ENCODE measurements at regions not wholly inside any gene's neighbourhood (a gene's known extent, or its start where the extent isn't known, plus 50 kb on each side); places are given as distances from the start of the nearest gene placed in this dataset.

DNA sequence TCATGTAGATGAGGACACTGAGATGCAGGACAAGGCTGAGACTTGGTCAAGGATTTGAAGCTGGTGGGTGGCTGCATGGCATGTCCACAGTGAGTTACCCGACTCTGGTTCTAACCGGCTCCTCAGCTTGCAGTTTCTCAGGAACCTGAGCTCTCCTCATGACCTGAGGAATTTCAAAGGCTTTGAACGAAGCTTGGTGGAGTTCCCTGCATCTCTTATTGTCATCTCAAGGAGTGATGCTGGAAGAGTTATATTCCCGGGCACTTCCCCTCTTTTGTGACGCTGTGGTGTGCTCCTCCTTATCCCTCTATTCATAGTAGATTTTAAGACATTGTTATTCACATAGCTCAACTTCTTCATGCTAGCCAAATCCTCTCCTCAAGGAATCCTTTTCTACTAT, 500.1 kb upstream of the HTR2A start:
- intact Hi-C loops (cut with micrococcal nuclease), result no loop called here
- no peaks in the 10 kb centered on the region for H3K36me3 Mint-ChIP-seq (ENCODE audit: low read depth)
- H3K27ac Mint-ChIP-seq, result no peak overlapping the region
- no peaks in the 10 kb centered on the region for H3K27me3 Mint-ChIP-seq
- peaks cover 3% of the 10 kb centered on the region for H3K9me3 Mint-ChIP-seq
- H3K4me3 Mint-ChIP-seq, result no peak overlapping the region
- H3K4me1 Mint-ChIP-seq (ENCODE audit: low read depth), result no peaks in the 10 kb centered on the region

DNA sequence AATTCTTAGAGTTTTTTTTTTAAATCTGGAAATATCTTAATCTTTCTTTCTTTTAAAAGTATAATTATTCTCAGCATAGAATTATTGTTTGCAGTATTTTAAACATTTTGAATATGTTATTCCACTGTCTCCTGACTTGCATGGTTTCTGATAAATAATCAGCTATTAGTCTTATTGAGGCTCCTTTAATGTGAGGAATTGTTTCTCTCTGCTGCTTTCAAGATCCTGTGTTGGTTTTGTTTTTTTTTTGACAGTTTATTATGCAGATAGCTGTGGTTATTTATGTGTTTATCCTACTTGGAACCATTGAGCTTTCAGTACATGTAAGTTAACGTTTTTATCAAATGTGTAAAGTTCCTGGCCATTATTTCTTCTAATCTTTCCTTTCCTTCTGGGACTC, 477.9 kb upstream of the HTR2A start:
- Mint-ChIP-seq H3K4me3 (no peak overlapping the region), H3K9me3 (peaks cover 30% of the 10 kb centered on the region), H3K36me3 (ENCODE audit: low read depth) (no peaks in the 10 kb centered on the region), H3K27me3 (no peaks in the 10 kb centered on the region), H3K27ac (no peak overlapping the region), H3K4me1 (ENCODE audit: low read depth) (no peaks in the 10 kb centered on the region)
- intact Hi-C loops (cut with micrococcal nuclease), result no loop called here

DNA sequence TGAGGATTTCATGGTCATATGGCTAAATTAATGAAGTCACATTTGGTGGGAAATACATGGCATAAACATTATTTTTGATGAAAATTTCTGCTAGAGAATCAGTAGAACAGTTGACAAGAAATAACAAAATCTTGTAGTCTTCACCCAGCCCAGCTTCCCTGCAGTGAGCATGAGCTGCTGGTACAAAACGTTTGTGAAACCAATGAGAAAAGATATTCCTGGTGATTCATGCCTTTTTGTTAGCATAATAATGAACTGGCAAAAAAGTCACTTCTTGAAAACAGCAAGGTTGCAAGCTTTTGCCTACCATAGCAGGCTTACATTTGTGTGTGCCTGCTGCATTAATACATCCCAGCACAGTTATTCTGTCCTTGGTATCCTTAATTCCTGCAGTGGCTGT, 475.9 kb upstream of the HTR2A start:
- no peaks in the 10 kb centered on the region for H3K4me1 Mint-ChIP-seq (ENCODE audit: low read depth)

DNA sequence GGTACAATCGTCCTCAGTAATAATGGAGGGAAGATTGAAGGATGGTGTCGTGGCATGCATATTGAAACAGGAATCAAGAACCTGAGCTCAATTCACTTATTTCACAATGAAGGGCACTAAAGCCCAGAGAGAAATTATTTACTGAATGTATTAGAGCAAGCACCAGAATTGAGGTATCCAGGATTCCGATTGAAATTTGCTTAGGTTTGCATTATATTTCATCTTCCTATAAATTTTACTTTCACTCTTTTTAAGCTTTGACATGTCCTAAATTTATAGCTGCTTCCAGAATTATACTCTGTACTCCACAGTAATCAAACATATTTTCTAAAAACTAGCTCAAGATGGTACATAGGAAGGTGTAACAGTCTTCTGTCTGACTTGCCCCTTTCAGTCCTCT, 454.9 kb upstream of the HTR2A start:
- Mint-ChIP-seq H3K4me1 (ENCODE audit: low read depth) (no peaks in the 10 kb centered on the region), H3K9me3 (peaks cover 8% of the 10 kb centered on the region), H3K27me3 (no peaks in the 10 kb centered on the region), H3K27ac (no peak overlapping the region), H3K4me3 (no peak overlapping the region), H3K36me3 (ENCODE audit: low read depth) (no peaks in the 10 kb centered on the region)
- intact Hi-C loops (cut with micrococcal nuclease), result no loop called here

More for the DNA sequence above, 475.9 kb upstream of the HTR2A start:
- Mint-ChIP-seq H3K27ac (no peak overlapping the region), H3K36me3 (ENCODE audit: low read depth) (no peaks in the 10 kb centered on the region), H3K4me3 (no peak overlapping the region), H3K27me3 (no peaks in the 10 kb centered on the region), H3K9me3 (peaks cover 30% of the 10 kb centered on the region)
- intact Hi-C loops (cut with micrococcal nuclease), result no loop called here

DNA sequence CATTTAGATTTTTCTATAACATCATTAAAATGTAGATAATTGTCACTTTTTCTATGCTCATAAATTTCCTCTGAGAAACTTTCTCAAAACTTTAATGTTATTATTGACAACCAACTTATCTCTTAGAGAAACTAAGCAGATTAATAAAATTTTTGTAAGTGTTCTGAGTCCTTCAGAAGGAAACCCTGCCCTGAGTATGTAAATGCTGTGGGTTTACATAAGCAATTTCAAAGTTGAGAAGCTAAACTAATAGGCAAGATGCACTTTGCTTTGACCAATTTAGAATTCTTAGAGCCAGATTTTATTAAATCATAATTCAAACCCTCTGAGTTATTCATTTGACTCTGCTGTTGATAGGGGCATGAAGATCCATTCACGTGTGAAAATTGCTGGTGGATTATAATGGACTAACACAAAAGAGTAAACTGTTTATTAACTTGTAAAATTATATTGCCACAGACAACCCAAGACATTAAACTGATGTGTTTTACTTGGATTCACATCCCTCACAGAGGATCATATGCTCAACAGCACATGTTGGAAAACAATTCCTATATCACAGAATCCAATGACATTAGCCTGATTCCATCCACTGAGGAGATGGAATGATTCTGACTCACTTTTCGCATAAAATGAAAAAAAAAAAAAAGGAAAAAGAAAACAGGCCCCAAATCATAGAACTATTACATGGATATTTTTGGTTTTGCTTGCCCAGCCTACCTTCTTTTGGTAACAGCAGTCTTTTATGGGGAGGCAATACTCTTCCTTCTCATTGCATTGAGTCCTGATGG, 453.7 kb upstream of the HTR2A start:
- intact Hi-C loops (cut with micrococcal nuclease), result no loop called here
- Mint-ChIP-seq H3K27me3 (no peaks in the 10 kb centered on the region), H3K9me3 (no peaks in the 10 kb centered on the region), H3K4me1 (ENCODE audit: low read depth) (no peaks in the 10 kb centered on the region), H3K36me3 (ENCODE audit: low read depth) (no peaks in the 10 kb centered on the region), H3K27ac (no peak overlapping the region), H3K4me3 (no peak overlapping the region)

DNA sequence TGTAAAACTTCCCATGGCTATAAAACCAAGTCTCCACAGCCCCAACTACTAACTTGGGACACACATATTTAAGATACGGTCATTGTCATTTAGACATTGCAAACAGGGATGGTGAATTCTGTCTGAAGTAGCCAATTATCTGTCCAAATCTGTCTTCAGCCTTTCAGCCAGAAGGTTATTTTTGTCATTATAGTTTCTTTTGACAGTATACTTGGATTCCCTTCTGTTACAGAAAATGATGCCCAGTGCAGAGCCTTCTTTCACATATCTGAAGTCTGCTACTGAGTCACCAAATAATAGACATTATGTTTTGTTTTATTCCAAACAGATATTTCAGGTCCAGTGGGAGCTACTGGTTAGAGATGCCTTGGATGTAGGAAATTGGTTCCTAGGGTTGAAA, 452.4 kb upstream of the HTR2A start:
- H3K4me1 Mint-ChIP-seq (ENCODE audit: low read depth), result no peaks in the 10 kb centered on the region

DNA sequence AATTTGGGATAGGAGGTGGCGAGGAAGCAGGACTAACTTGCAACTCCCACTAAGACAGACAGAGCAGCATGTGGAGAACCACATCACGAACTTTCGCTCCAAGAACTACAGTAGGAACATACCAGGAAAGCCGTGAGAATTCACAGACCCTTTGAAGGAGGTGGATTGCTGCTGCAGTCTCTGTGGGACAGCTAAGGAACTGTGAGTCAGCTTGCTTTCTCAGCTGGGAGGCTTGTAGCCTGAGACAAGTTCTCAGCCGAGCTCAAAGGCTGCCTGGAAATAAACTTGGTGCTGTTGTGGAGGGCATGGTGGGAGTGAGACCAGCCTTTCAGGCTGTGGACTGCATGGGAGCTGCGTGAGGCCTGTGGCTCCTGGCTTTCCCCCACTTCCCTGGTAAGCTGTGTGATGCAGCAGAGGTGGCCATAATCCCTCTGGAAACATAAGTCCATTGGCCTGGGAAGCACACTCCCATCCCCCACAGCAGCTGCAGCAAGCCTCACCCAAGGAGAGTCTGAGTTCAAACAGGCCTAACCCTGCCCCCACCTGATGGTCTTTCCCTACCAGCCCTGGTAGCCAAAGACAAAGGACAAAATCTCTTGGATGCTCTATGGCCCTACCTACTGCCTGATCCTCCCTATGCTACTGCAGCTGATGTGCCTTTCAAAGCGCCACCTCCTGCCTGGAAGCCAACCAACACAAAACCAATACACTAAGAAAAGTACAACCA, 441.1 kb upstream of the HTR2A start:
- no peaks in the 10 kb centered on the region for H3K27me3 Mint-ChIP-seq
- no peaks in the 10 kb centered on the region for H3K36me3 Mint-ChIP-seq (ENCODE audit: low read depth)
- intact Hi-C loops (cut with micrococcal nuclease), result no loop called here
- no peak overlapping the region for H3K27ac Mint-ChIP-seq
- no peaks in the 10 kb centered on the region for H3K4me1 Mint-ChIP-seq (ENCODE audit: low read depth)
- H3K9me3 Mint-ChIP-seq, result peaks cover 37% of the 10 kb centered on the region
- H3K4me3 Mint-ChIP-seq, result no peak overlapping the region

More for the DNA sequence above, 452.4 kb upstream of the HTR2A start:
- no peak overlapping the region for H3K27ac Mint-ChIP-seq
- H3K27me3 Mint-ChIP-seq, result no peaks in the 10 kb centered on the region
- no peak overlapping the region for H3K4me3 Mint-ChIP-seq
- H3K36me3 Mint-ChIP-seq (ENCODE audit: low read depth), result no peaks in the 10 kb centered on the region
- intact Hi-C loops (cut with micrococcal nuclease), result no loop called here
- H3K9me3 Mint-ChIP-seq, result peaks cover 7% of the 10 kb centered on the region

DNA sequence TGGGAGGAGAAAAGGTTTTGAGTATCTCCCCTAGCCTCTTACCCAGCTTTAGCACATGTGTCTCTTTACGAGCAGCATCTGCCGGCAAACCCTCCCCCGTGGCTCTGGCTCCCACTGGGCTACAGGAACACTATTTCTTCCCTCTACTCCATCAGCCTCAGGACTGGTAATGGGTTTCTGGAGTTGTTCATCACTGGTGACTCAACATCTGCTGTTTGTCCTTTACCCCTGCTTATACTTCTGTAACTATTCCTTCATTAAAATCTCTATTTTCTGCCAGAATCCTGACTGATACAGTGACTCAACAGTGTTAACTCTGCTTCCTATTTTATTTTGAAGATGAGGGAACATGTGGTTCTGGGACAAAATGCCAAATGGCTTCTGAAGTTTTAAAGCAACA, 437.3 kb upstream of the HTR2A start:
- intact Hi-C loops (cut with micrococcal nuclease), result no loop called here
- Mint-ChIP-seq H3K36me3 (ENCODE audit: low read depth) (no peaks in the 10 kb centered on the region), H3K9me3 (peaks cover 8% of the 10 kb centered on the region), H3K4me3 (no peak overlapping the region), H3K4me1 (ENCODE audit: low read depth) (no peaks in the 10 kb centered on the region), H3K27ac (no peak overlapping the region), H3K27me3 (no peaks in the 10 kb centered on the region)

DNA sequence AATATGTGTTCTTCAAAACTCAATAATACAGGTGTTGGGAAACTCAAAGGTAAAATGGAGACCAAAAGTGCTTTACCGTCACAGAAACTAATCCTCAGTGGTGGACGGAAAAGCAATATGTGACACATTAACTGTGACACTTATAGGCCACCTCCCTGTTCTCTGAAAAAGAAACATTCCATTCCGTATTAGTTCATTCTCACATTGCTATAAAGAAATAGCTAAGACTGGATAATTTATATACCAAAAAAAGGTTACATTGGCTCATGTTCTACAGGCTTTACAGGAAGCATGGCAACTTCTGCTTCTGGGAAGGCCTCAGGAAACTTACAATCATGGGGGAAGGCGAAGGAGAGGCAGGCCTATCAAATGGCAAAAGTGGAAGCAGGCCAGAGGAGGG, 435.3 kb upstream of the HTR2A start:
- no peaks in the 10 kb centered on the region for H3K4me1 Mint-ChIP-seq (ENCODE audit: low read depth)
- H3K9me3 Mint-ChIP-seq, result peaks cover 7% of the 10 kb centered on the region
- no peak overlapping the region for H3K27ac Mint-ChIP-seq
- H3K36me3 Mint-ChIP-seq (ENCODE audit: low read depth), result no peaks in the 10 kb centered on the region
- no peaks in the 10 kb centered on the region for H3K27me3 Mint-ChIP-seq
- H3K4me3 Mint-ChIP-seq, result no peak overlapping the region
- intact Hi-C loops (cut with micrococcal nuclease), result no loop called here

DNA sequence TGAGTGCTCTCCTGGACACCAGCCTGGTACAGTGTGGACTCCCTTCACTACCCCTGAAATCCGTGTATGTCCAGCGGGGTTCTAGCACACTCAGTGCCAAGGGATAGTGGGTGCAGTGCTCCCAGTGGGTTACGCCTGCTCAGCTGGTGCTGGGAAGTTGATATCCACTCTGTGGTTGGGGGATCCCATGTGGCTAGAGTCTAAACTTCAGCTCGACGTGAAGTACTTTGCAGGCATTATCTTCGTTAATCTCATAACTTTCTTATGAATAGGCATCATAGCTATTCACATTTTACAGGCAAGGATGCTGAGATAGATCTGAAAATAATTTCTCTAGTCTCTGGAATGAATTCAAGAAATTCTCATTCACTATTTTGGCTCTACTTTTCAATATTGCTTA, 433.2 kb upstream of the HTR2A start:
- H3K36me3 Mint-ChIP-seq (ENCODE audit: low read depth), result no peaks in the 10 kb centered on the region
- intact Hi-C loops (cut with micrococcal nuclease), result no loop called here

DNA sequence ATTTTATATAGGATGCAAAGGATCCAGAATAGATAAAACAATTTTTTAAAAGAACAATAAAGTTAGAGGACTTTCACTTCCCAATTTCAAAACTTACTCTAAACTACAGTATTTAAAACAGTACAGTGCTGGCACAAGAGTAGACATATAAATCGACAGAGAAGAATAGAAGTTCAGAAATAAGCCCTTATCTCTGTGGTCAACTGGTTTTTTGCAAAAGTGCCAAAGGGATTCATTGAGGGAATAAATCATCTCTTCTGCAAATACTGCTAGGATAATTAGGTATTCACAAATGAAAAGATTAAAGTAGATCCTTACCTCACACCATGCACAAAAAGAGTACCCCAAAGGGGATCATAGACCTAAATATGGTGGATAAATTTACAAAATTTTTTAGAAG, 431.0 kb upstream of the HTR2A start:
- intact Hi-C loops (cut with micrococcal nuclease), result no loop called here
- Mint-ChIP-seq H3K4me3 (no peak overlapping the region), H3K9me3 (peaks cover 7% of the 10 kb centered on the region), H3K4me1 (ENCODE audit: low read depth) (no peaks in the 10 kb centered on the region), H3K27ac (no peak overlapping the region), H3K36me3 (ENCODE audit: low read depth) (no peaks in the 10 kb centered on the region), H3K27me3 (no peaks in the 10 kb centered on the region)

More for the DNA sequence above, 433.2 kb upstream of the HTR2A start:
- H3K27ac Mint-ChIP-seq, result no peak overlapping the region
- no peaks in the 10 kb centered on the region for H3K27me3 Mint-ChIP-seq
- no peaks in the 10 kb centered on the region for H3K4me1 Mint-ChIP-seq (ENCODE audit: low read depth)
- H3K4me3 Mint-ChIP-seq, result no peak overlapping the region
- peaks cover 7% of the 10 kb centered on the region for H3K9me3 Mint-ChIP-seq

DNA sequence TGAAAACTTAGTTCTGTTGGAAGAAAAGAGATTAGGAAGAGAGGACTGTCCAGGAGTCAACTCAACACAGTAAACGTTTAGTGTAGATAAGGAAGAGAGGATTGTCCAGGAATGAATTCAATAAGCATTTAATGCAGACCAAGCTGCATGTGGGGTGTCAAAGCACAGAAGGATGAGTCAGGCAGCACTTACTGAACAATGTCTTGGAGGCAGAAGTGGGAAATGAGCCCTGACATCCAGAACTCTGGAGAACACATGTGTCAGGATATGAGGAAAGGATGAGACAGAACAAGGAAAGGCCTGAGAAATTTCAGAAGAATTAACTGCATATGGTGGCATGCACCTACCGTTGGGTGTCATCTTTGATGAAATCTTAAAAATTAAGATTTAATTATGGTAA, 429.2 kb upstream of the HTR2A start:
- Mint-ChIP-seq H3K27ac (no peak overlapping the region), H3K27me3 (no peaks in the 10 kb centered on the region), H3K4me3 (no peak overlapping the region), H3K9me3 (no peaks in the 10 kb centered on the region), H3K4me1 (ENCODE audit: low read depth) (no peaks in the 10 kb centered on the region), H3K36me3 (ENCODE audit: low read depth) (no peaks in the 10 kb centered on the region)
- intact Hi-C loops (cut with micrococcal nuclease), result no loop called here

DNA sequence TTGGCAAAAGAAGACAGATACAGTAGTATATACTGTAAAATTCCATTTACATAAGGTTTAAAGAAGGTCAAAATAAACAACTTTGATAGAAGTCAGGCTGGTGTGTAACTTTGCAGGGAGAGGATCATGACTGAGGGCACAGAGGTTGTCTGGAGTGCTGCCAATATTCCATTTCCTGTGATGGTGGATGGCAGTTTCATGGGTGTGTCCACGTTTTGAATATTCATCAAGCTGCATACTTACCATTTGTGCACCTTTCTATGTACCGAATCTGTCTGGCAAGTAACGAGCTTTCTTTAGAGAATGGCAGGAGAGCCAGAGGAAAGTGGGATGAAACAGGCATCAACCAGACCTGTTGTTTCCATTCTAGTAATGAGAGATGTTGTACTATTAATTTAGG, 420.5 kb upstream of the HTR2A start:
- intact Hi-C loops (cut with micrococcal nuclease), result no loop called here
- H3K4me1 Mint-ChIP-seq (ENCODE audit: low read depth), result no peaks in the 10 kb centered on the region
- H3K27ac Mint-ChIP-seq, result no peak overlapping the region
- no peak overlapping the region for H3K4me3 Mint-ChIP-seq
- no peaks in the 10 kb centered on the region for H3K9me3 Mint-ChIP-seq
- H3K27me3 Mint-ChIP-seq, result no peaks in the 10 kb centered on the region
- H3K36me3 Mint-ChIP-seq (ENCODE audit: low read depth), result no peaks in the 10 kb centered on the region

DNA sequence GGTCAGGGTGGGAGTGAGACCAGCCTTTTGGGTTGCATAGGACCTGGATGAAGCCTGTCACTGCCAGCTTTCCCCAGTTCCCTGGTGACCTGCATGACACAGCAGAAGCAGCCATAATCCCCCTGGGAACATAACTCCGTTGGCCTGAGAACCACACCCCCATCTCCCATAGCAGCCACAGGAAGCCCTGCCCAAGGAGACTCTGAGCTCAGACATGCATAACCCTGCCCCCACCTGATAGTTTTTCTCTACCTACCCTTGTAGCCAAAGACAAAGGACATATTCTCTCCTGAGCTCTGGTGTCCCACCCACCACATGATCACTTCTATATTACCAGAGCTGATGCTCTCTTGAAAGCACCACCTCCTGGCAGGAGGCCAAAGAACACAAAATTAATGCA, 413.5 kb upstream of the HTR2A start:
- no peaks in the 10 kb centered on the region for H3K4me1 Mint-ChIP-seq (ENCODE audit: low read depth)
- H3K36me3 Mint-ChIP-seq (ENCODE audit: low read depth), result no peaks in the 10 kb centered on the region
- peaks cover 21% of the 10 kb centered on the region for H3K9me3 Mint-ChIP-seq
- H3K4me3 Mint-ChIP-seq, result no peak overlapping the region
- H3K27ac Mint-ChIP-seq, result no peak overlapping the region
- intact Hi-C loops (cut with micrococcal nuclease), result no loop called here
- H3K27me3 Mint-ChIP-seq, result no peaks in the 10 kb centered on the region

DNA sequence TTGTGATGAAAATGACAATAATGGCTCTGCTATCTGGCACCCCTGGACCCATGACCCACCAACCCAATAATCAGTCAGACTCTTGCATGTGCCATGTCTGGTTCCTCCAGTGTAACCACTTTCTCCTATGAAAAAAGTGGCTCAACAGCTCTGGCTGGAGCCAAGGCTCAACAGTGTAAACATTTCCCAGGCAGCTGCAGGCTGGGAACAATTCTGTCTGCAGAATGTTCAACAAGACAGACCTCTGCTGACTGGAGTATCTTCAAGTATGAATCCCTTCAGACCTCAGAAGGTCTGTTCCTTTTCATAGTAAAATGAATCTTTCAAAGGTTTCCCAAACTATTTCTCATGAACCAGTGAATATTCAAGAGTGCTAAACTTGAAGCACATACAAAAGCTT, 410.1 kb upstream of the HTR2A start:
- Mint-ChIP-seq H3K4me3 (no peak overlapping the region), H3K4me1 (ENCODE audit: low read depth) (no peaks in the 10 kb centered on the region), H3K36me3 (ENCODE audit: low read depth) (no peaks in the 10 kb centered on the region), H3K9me3 (peaks cover 21% of the 10 kb centered on the region), H3K27me3 (no peaks in the 10 kb centered on the region), H3K27ac (no peak overlapping the region)
- intact Hi-C loops (cut with micrococcal nuclease), result no loop called here

Data from dendritic cell treated with granulocyte-macrophage colony-stimulating factor and Interleukin-4, amounts not matched to agents 40 ng/mL and 50 ng/mL, for 4 days (primary cell).